CD4-positive, alpha-beta T cell (primary cell): ENCODE measurements at regions not wholly inside any gene's neighbourhood (a gene's known extent, or its start where the extent isn't known, plus 50 kb on each side); places are given as distances from the start of the nearest gene placed in this dataset.

ENCODE experiments used
- ATAC-seq: fragments of 200-7000 bp; cut with Tn5 transposase; one replicate; pipeline ENCODE4 v1.10.0; 2022; ENCODE audit warnings: mild to moderate bottlenecking; ENCODE audit not compliant: poor library complexity
- CTCF ChIA-PET: fragments of 350-600 bp; sonication (Branson Sonifier 250); formaldehyde crosslinking; loops from one replicate; lab custom pipeline; 2021; ENCODE audit warnings: antibody characterized with exemption, inconsistent platforms; lab: Charles Lee
- POLR2A ChIA-PET: fragments of 350-600 bp; sonication (Branson Sonifier 250); formaldehyde crosslinking; loops from one replicate; lab custom pipeline; 2021; ENCODE audit warnings: antibody characterized with exemption, inconsistent platforms; lab: Charles Lee
- DNase-seq, 14 experiments: peaks; one replicate each; pipeline ENCODE4 v3.0.0-alpha.2; 2013 to 2020; ENCODE audit warnings: mixed read lengths in 2 of 14
- H3K27ac ChIP-seq, 2 donors: one replicate each; pipeline versions ENCODE4 v1.5.1 to v1.7.0; 2013; ENCODE audit warnings: low read length in 2 of 2, low read depth in 1 of 2, mild to moderate bottlenecking in 1 of 2
- H3K27me3 ChIP-seq, 2 experiments: 1 replicate in 1 of 2; 2 replicates in 1 of 2; pipeline versions ENCODE4 v1.6.1 to v1.7.0; 2013; ENCODE audit warnings: low read length in 2 of 2, control low read depth in 1 of 2, mild to moderate bottlenecking in 1 of 2, moderate library complexity in 1 of 2; ENCODE audit not compliant: insufficient read depth in 2 of 2, control insufficient read depth in 1 of 2
- H3K36me3 ChIP-seq: one replicate; pipeline ENCODE4 v1.6.1; 2013; ENCODE audit warnings: low read length, control low read depth; ENCODE audit not compliant: insufficient read depth
- H3K4me1 ChIP-seq: one replicate; pipeline ENCODE4 v1.6.1; 2013; ENCODE audit warnings: low read length, control low read depth; ENCODE audit not compliant: insufficient read depth
- H3K4me3 ChIP-seq: one replicate; pipeline ENCODE4 v1.5.1; 2013; ENCODE audit warnings: mild to moderate bottlenecking, low read length, moderate library complexity
- H3K9me3 ChIP-seq, 2 experiments: 1 replicate in 1 of 2; 2 replicates in 1 of 2; pipeline versions ENCODE4 v1.6.1 to v1.7.0; 2013; ENCODE audit warnings: low read length in 2 of 2, mild to moderate bottlenecking in 2 of 2, control low read depth in 1 of 2, moderate library complexity in 1 of 2; ENCODE audit not compliant: control insufficient read depth in 1 of 2, insufficient read depth in 1 of 2
- H3K27ac Mint-ChIP-seq: one replicate; pipeline ENCODE4 v1.8.0; 2020; ENCODE audit warnings: mixed read lengths
- H3K27me3 Mint-ChIP-seq: one replicate; pipeline ENCODE4 v1.8.0; 2021; ENCODE audit warnings: mixed read lengths
- H3K36me3 Mint-ChIP-seq: one replicate; pipeline ENCODE4 v1.8.0; 2021; ENCODE audit warnings: low read depth, mixed read lengths
- H3K4me1 Mint-ChIP-seq: one replicate; pipeline ENCODE4 v1.8.0; 2021; ENCODE audit warnings: low read depth, mixed read lengths
- H3K4me3 Mint-ChIP-seq: one replicate; pipeline ENCODE4 v1.8.0; 2020; ENCODE audit warnings: mild to moderate bottlenecking, mixed read lengths
- H3K9me3 Mint-ChIP-seq: one replicate; pipeline ENCODE4 v1.8.0; 2020; ENCODE audit warnings: mixed read lengths
- CTCF ChIP-seq: fragments of 200-600 bp; IDR thresholded peaks from one replicate; pipeline ENCODE4 v1.8.0; 2022; ENCODE audit warnings: antibody characterized with exemption, mild to moderate bottlenecking
- intact Hi-C, 2 experiments: fragments of 100-400 bp; cut with DNase I in 1 of 2; cut with micrococcal nuclease in 1 of 2; formaldehyde crosslinking; loops; one replicate each; pipeline versions ENCODE4 v1.15.1 to v1.9.0; 2023 to 2025; cut with DNase I, micrococcal nuclease

GRCh38 chr16:17607075-17607509 is 136.3 kb upstream of the XYLT1 start:
- no peak overlapping the region for H3K4me3 ChIP-seq
- H3K27me3 ChIP-seq, result peaks cover 0 to 2% of the 10 kb centered on the region in 2 experiments
- Mint-ChIP-seq H3K4me1 (peaks cover 17% of the 10 kb centered on the region), H3K36me3 (no peaks in the 10 kb centered on the region), H3K9me3 (no peaks in the 10 kb centered on the region), H3K4me3 (no peak overlapping the region), H3K27ac (peak overlapping the region; percentile 21), H3K27me3 (peaks cover 29% of the 10 kb centered on the region)
- H3K4me1 ChIP-seq, result peaks cover 8% of the 10 kb centered on the region
- CTCF ChIA-PET, result interaction anchor here (1.1 kb wide), 1 partner anchor 9 kb away, joined by 3 read pairs; no protein-coding TSS in a partner anchor
- ATAC-seq (no peak), DNase-seq (peak in 1 of 14 experiments; percentile 32)
- no peak overlapping the region for H3K27ac ChIP-seq
- no peak for TF ChIP-seq CTCF
- H3K9me3 ChIP-seq, result no peaks in the 10 kb centered on the region
- no peaks in the 10 kb centered on the region for H3K36me3 ChIP-seq
- intact Hi-C loops, result no loop called here
- POLR2A ChIA-PET, result no interaction called here

- Histone ChIP-seq H3K36me3 (no peaks in the 10 kb centered on the region), H3K4me1 (peaks cover 8% of the 10 kb centered on the region), H3K9me3 (no peaks in the 10 kb centered on the region), H3K27ac (no peak overlapping the region), H3K4me3 (no peak overlapping the region), H3K27me3 (peaks cover 0 to 2% of the 10 kb centered on the region in 2 experiments)
- Mint-ChIP-seq H3K36me3 (no peaks in the 10 kb centered on the region), H3K4me3 (no peak overlapping the region), H3K27ac (peak overlapping the region; percentile 21), H3K27me3 (peaks cover 33% of the 10 kb centered on the region), H3K9me3 (no peaks in the 10 kb centered on the region), H3K4me1 (peaks cover 17% of the 10 kb centered on the region)
- intact Hi-C loops, result no loop called here
- TF ChIP-seq CTCF, result no peak
- no peak for DNase-seq
- ChIA-PET POLR2A (no interaction called here), CTCF (no interaction called here)
- no peak for ATAC-seq
These were observed 135.7 kb upstream of the XYLT1 start for GRCh38 chr16:17606460-17606859.

- DNase-seq, result no peak
- Histone ChIP-seq H3K9me3 (no peaks in the 10 kb centered on the region), H3K27me3 (peaks cover 0 to 2% of the 10 kb centered on the region in 2 experiments), H3K4me1 (peaks cover 8% of the 10 kb centered on the region), H3K36me3 (no peaks in the 10 kb centered on the region), H3K27ac (no peak overlapping the region), H3K4me3 (no peak overlapping the region)
- no peak for TF ChIP-seq CTCF
- intact Hi-C loops, result no loop called here
- ChIA-PET CTCF (no interaction called here), POLR2A (no interaction called here)
- Mint-ChIP-seq H3K36me3 (no peaks in the 10 kb centered on the region), H3K4me1 (peaks cover 17% of the 10 kb centered on the region), H3K4me3 (no peak overlapping the region), H3K27ac (no peak overlapping the region), H3K27me3 (peaks cover 27% of the 10 kb centered on the region), H3K9me3 (no peaks in the 10 kb centered on the region)
- no peak for ATAC-seq
These were observed 135.0 kb upstream of the XYLT1 start for GRCh38 chr16:17605784-17606183.
